ACC112 (cell line): ENCODE measurements at regions not wholly inside any gene's neighbourhood (a gene's known extent, or its start where the extent isn't known, plus 50 kb on each side); places are given as distances from the start of the nearest gene placed in this dataset.

Source experiments
- H2AFZ ChIP-seq: fragments of 200-600 bp; sonication (generic); one replicate; pipeline ENCODE4 v1.6.0; 2017; ENCODE audit warnings: antibody characterized with exemption, low read length; ENCODE audit not compliant: unreplicated experiment
- H3K27ac ChIP-seq: fragments of 200-600 bp; sonication (generic); 2 replicates; pipeline ENCODE4 v1.5.1; 2014; ENCODE audit warnings: low read depth, mild to moderate bottlenecking, antibody characterized with exemption, low read length, moderate library complexity
- H3K27me3 ChIP-seq: fragments of 200-600 bp; sonication (generic); 2 replicates; pipeline ENCODE4 v1.6.1; 2014; ENCODE audit warnings: mild to moderate bottlenecking, antibody characterized with exemption, low read length, moderate library complexity, mixed read lengths; ENCODE audit not compliant: insufficient read depth
- H3K36me3 ChIP-seq: fragments of 200-600 bp; sonication (generic); 2 replicates; pipeline ENCODE4 v1.6.1; 2016; ENCODE audit warnings: mild to moderate bottlenecking, antibody characterized with exemption, low read length, moderate library complexity, mixed read lengths; ENCODE audit not compliant: insufficient read depth
- H3K4me1 ChIP-seq: fragments of 200-600 bp; sonication (generic); one replicate; pipeline ENCODE4 v1.6.1; 2016; ENCODE audit warnings: low read length, mixed read lengths; ENCODE audit not compliant: insufficient read depth, unreplicated experiment, control insufficient read depth
- H3K4me3 ChIP-seq: fragments of 200-600 bp; sonication (generic); 2 replicates; pipeline ENCODE4 v1.5.1; 2014; ENCODE audit warnings: mild to moderate bottlenecking, low read depth, low read length
- H3K79me2 ChIP-seq: fragments of 200-600 bp; sonication (generic); one replicate; pipeline ENCODE4 v1.6.0; 2016; ENCODE audit warnings: low read length; ENCODE audit not compliant: control insufficient read depth, unreplicated experiment, insufficient read depth

- no peaks in the 10 kb centered on the region for H3K36me3 ChIP-seq
- H3K27ac ChIP-seq: no peak overlapping the region
- H3K79me2 ChIP-seq: no peaks in the 10 kb centered on the region
- no peaks in the 10 kb centered on the region for H3K4me1 ChIP-seq
- H3K4me3 ChIP-seq: no peak overlapping the region
- no peaks in the 10 kb centered on the region for H3K27me3 ChIP-seq
- H2AFZ ChIP-seq: no peak overlapping the region
These were observed 138.4 kb upstream of the LMCD1 start for GRCh38 chr3:8363200-8363599.

- peaks cover 6% of the 10 kb centered on the region for H3K4me1 ChIP-seq
- H3K4me3 ChIP-seq: no peak overlapping the region
- no peak overlapping the region for H3K27ac ChIP-seq
- no peaks in the 10 kb centered on the region for H3K79me2 ChIP-seq
- no peak overlapping the region for H2AFZ ChIP-seq
- H3K27me3 ChIP-seq: no peaks in the 10 kb centered on the region
- H3K36me3 ChIP-seq: no peaks in the 10 kb centered on the region
These were observed 136.1 kb upstream of the LMCD1 start for GRCh38 chr3:8365541-8365940.

- Histone ChIP-seq H3K79me2 (no peaks in the 10 kb centered on the region), H3K4me1 (peaks cover 13% of the 10 kb centered on the region), H3K27ac (no peak overlapping the region), H2AFZ (no peak overlapping the region), H3K36me3 (no peaks in the 10 kb centered on the region), H3K4me3 (no peak overlapping the region), H3K27me3 (no peaks in the 10 kb centered on the region)
These were observed 135.3 kb upstream of the LMCD1 start for GRCh38 chr3:8366219-8366810.

- Histone ChIP-seq H3K4me3 (no peak overlapping the region), H3K36me3 (no peaks in the 10 kb centered on the region), H2AFZ (no peak overlapping the region), H3K27ac (no peak overlapping the region), H3K79me2 (no peaks in the 10 kb centered on the region), H3K27me3 (no peaks in the 10 kb centered on the region), H3K4me1 (peaks cover 25% of the 10 kb centered on the region)
These were observed 133.0 kb upstream of the LMCD1 start for GRCh38 chr3:8368598-8368997.

- Histone ChIP-seq H3K4me1 (peaks cover 25% of the 10 kb centered on the region), H2AFZ (no peak overlapping the region), H3K27ac (no peak overlapping the region), H3K79me2 (no peaks in the 10 kb centered on the region), H3K36me3 (no peaks in the 10 kb centered on the region), H3K27me3 (no peaks in the 10 kb centered on the region; the same call in 1 of the 2 replicates), H3K4me3 (no peak overlapping the region)
These were observed 132.0 kb upstream of the LMCD1 start for GRCh38 chr3:8369638-8370037.

GRCh38 chr3:8371085-8371551 is 130.5 kb upstream of the LMCD1 start:
- H3K27me3 ChIP-seq: no peaks in the 10 kb centered on the region; the same call in 1 of the 2 replicates
- no peak overlapping the region for H2AFZ ChIP-seq
- peak overlapping the region; percentile 39 for H3K27ac ChIP-seq
- H3K4me3 ChIP-seq: peak overlapping the region; percentile 31; the same call in 1 of the 2 replicates
- H3K4me1 ChIP-seq: peaks cover 25% of the 10 kb centered on the region
- H3K36me3 ChIP-seq: no peaks in the 10 kb centered on the region
- no peaks in the 10 kb centered on the region for H3K79me2 ChIP-seq

GRCh38 chr3:8371960-8372463 is 129.6 kb upstream of the LMCD1 start:
- no peak overlapping the region for H3K4me3 ChIP-seq
- no peaks in the 10 kb centered on the region; the same call in 1 of the 2 replicates for H3K27me3 ChIP-seq

GRCh38 chr3:8380904-8381704 is 120.5 kb upstream of the LMCD1 start:
- H3K4me1 ChIP-seq: peaks cover 5% of the 10 kb centered on the region
- no peaks in the 10 kb centered on the region for H3K79me2 ChIP-seq
- no peak overlapping the region for H2AFZ ChIP-seq

More at GRCh38 chr3:8371960-8372463, 129.6 kb upstream of the LMCD1 start:
- peaks cover 25% of the 10 kb centered on the region for H3K4me1 ChIP-seq
- H3K79me2 ChIP-seq: no peaks in the 10 kb centered on the region
- H2AFZ ChIP-seq: no peak overlapping the region
- peak overlapping the region; percentile 39; the same call in 1 of the 2 replicates for H3K27ac ChIP-seq
- no peaks in the 10 kb centered on the region for H3K36me3 ChIP-seq

GRCh38 chr3:8385848-8386620 is 115.6 kb upstream of the LMCD1 start:
- Histone ChIP-seq H2AFZ (no peak overlapping the region), H3K4me1 (peaks cover 10% of the 10 kb centered on the region), H3K27me3 (no peaks in the 10 kb centered on the region), H3K36me3 (no peaks in the 10 kb centered on the region), H3K4me3 (no peak overlapping the region), H3K79me2 (no peaks in the 10 kb centered on the region), H3K27ac (peak overlapping the region; percentile 22; the same call in 1 of the 2 replicates)

More at GRCh38 chr3:8380904-8381704, 120.5 kb upstream of the LMCD1 start:
- Histone ChIP-seq H3K4me3 (no peak overlapping the region), H3K27me3 (peaks cover 9% of the 10 kb centered on the region), H3K36me3 (no peaks in the 10 kb centered on the region), H3K27ac (no peak overlapping the region)

- H2AFZ ChIP-seq: no peak overlapping the region
- H3K4me1 ChIP-seq: peaks cover 10% of the 10 kb centered on the region
- H3K36me3 ChIP-seq: no peaks in the 10 kb centered on the region
- H3K27ac ChIP-seq: no peak overlapping the region
- H3K4me3 ChIP-seq: no peak overlapping the region
- H3K27me3 ChIP-seq: no peaks in the 10 kb centered on the region
- H3K79me2 ChIP-seq: no peaks in the 10 kb centered on the region
These were observed 114.1 kb upstream of the LMCD1 start for GRCh38 chr3:8387571-8387970.
